ENCODE measurements at regions not wholly inside any gene's neighbourhood (a gene's known extent, or its start where the extent isn't known, plus 50 kb on each side); places are given as distances from the start of the nearest gene placed in this dataset.

GRCh38 chr15:94701281-94701985, 470.1 kb downstream of the MCTP2 start:
- no peak for TF ChIP-seq EZH2phosphoT487 (IDR thresholded peaks at IDR 0.05; ENCODE audit: borderline replicate concordance)
- TF ChIP-seq CTCF (conservative IDR thresholded peaks at IDR 0.05; ENCODE audit: low read length): no peak
- no peaks in the 10 kb centered on the region for H4K20me1 ChIP-seq (ENCODE audit: insufficient read depth, low read length, poor library complexity, severe bottlenecking)

GRCh38 chr15:94703596-94703995, 472.2 kb downstream of the MCTP2 start:
- TF ChIP-seq CTCF (conservative IDR thresholded peaks at IDR 0.05; ENCODE audit: low read length) (no peak), EZH2phosphoT487 (IDR thresholded peaks at IDR 0.05; ENCODE audit: borderline replicate concordance) (no peak)
- Histone ChIP-seq H3K4me3 (ENCODE audit: low read length, poor library complexity, severe bottlenecking) (no peak overlapping the region), H3K9ac (ENCODE audit: low read depth, low read length, poor library complexity, severe bottlenecking) (no peak overlapping the region), H3K9me2 (replicated peaks; ENCODE audit: low read depth, low read length) (no peaks in the 10 kb centered on the region), H3F3A (ENCODE audit: low read depth) (no peaks in the 10 kb centered on the region), H3K79me2 (ENCODE audit: insufficient read depth, low read length) (no peaks in the 10 kb centered on the region), H4K20me1 (ENCODE audit: insufficient read depth, low read length, poor library complexity, severe bottlenecking) (no peaks in the 10 kb centered on the region), H3K27me3 (ENCODE audit: insufficient read depth, low read length, poor library complexity, severe bottlenecking) (no peaks in the 10 kb centered on the region), H2AFZ (ENCODE audit: low read length) (no peak overlapping the region), H3K9me3 (ENCODE audit: insufficient read depth, low read depth, low read length) (no peaks in the 10 kb centered on the region), H3K4me2 (ENCODE audit: low read depth, low read length, poor library complexity, severe bottlenecking) (no peak overlapping the region), H3K4me1 (ENCODE audit: insufficient read depth, low read length, poor library complexity, severe bottlenecking) (no peaks in the 10 kb centered on the region), H3K36me3 (ENCODE audit: insufficient read depth, low read length) (no peaks in the 10 kb centered on the region)

More at GRCh38 chr15:94701281-94701985, 470.1 kb downstream of the MCTP2 start:
- H2AFZ ChIP-seq (ENCODE audit: low read length): no peak overlapping the region
- H3K9ac ChIP-seq (ENCODE audit: low read depth, low read length, poor library complexity, severe bottlenecking): no peak overlapping the region
- no peaks in the 10 kb centered on the region for H3K79me2 ChIP-seq (ENCODE audit: insufficient read depth, low read length)
- no peak overlapping the region for H3K4me3 ChIP-seq (ENCODE audit: low read length, poor library complexity, severe bottlenecking)
- H3K4me1 ChIP-seq (ENCODE audit: insufficient read depth, low read length, poor library complexity, severe bottlenecking): no peaks in the 10 kb centered on the region
- no peaks in the 10 kb centered on the region for H3K27me3 ChIP-seq (ENCODE audit: insufficient read depth, low read length, poor library complexity, severe bottlenecking)
- H3K36me3 ChIP-seq (ENCODE audit: insufficient read depth, low read length): no peaks in the 10 kb centered on the region
- no peak overlapping the region for H3K4me2 ChIP-seq (ENCODE audit: low read depth, low read length, poor library complexity, severe bottlenecking)
- no peaks in the 10 kb centered on the region for H3K9me2 ChIP-seq (replicated peaks; ENCODE audit: low read depth, low read length)
- H3F3A ChIP-seq (ENCODE audit: low read depth): no peaks in the 10 kb centered on the region
- no peaks in the 10 kb centered on the region for H3K9me3 ChIP-seq (ENCODE audit: insufficient read depth, low read depth, low read length)

GRCh38 chr15:94704421-94704820, 473.1 kb downstream of the MCTP2 start:
- Histone ChIP-seq H4K20me1 (ENCODE audit: insufficient read depth, low read length, poor library complexity, severe bottlenecking) (no peaks in the 10 kb centered on the region), H3K9me3 (ENCODE audit: insufficient read depth, low read depth, low read length) (no peaks in the 10 kb centered on the region), H3K9ac (ENCODE audit: low read depth, low read length, poor library complexity, severe bottlenecking) (no peak overlapping the region), H3K4me2 (ENCODE audit: low read depth, low read length, poor library complexity, severe bottlenecking) (no peak overlapping the region), H3K4me3 (ENCODE audit: low read length, poor library complexity, severe bottlenecking) (no peak overlapping the region), H3K9me2 (replicated peaks; ENCODE audit: low read depth, low read length) (no peaks in the 10 kb centered on the region), H2AFZ (ENCODE audit: low read length) (no peak overlapping the region), H3K36me3 (ENCODE audit: insufficient read depth, low read length) (no peaks in the 10 kb centered on the region), H3K27me3 (ENCODE audit: insufficient read depth, low read length, poor library complexity, severe bottlenecking) (no peaks in the 10 kb centered on the region), H3K79me2 (ENCODE audit: insufficient read depth, low read length) (no peaks in the 10 kb centered on the region), H3F3A (ENCODE audit: low read depth) (no peaks in the 10 kb centered on the region), H3K4me1 (ENCODE audit: insufficient read depth, low read length, poor library complexity, severe bottlenecking) (no peaks in the 10 kb centered on the region)
- TF ChIP-seq EZH2phosphoT487 (IDR thresholded peaks at IDR 0.05; ENCODE audit: borderline replicate concordance) (no peak), CTCF (conservative IDR thresholded peaks at IDR 0.05; ENCODE audit: low read length) (no peak)
